Uterus (tissue), 2 donors: ENCODE measurements at regions not wholly inside any gene's neighbourhood (a gene's known extent, or its start where the extent isn't known, plus 50 kb on each side); places are given as distances from the start of the nearest gene placed in this dataset.

Experiments used
- POLR2A ChIP-seq, 2 donors: fragments of 450-650 bp; IDR thresholded peaks; one replicate each; pipeline ENCODE4 v1.6.1; 2016; ENCODE audit warnings: antibody characterized with exemption in 2 of 2, mild to moderate bottlenecking in 1 of 2, moderate library complexity in 1 of 2
- TF ChIP-seq, protein P1 (sequence below), 4 experiments: fragments of 200-600 bp in 2 of 4; fragments of 450-650 bp in 2 of 4; sonication (generic) in 2 of 4; IDR thresholded peaks; one replicate each; pipeline ENCODE4 v1.5.1; 2016 to 2019; ENCODE audit warnings: antibody characterized with exemption in 4 of 4, mild to moderate bottlenecking in 2 of 4, moderate library complexity in 1 of 4

DNA sequence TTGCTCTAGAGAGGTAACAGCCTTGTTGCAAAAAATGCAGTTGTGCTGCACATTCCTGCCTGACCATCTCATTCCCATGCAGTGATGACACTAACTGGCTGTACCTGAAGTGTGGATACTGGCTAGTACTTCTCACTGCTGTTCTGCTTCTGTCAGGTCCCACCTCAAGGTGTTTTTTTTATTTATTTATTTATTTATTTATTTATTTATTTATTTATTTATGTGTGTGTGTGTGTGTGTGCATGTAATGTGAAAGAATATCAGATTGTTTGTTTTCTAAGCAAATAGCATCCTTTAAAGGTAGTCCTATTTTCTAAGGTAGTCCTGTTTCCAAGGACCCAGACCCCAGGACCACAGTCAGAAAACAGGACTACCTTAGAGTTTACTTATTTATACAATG is 87.2 kb upstream of the SYT4 start:
- TF ChIP-seq, protein P1, sequence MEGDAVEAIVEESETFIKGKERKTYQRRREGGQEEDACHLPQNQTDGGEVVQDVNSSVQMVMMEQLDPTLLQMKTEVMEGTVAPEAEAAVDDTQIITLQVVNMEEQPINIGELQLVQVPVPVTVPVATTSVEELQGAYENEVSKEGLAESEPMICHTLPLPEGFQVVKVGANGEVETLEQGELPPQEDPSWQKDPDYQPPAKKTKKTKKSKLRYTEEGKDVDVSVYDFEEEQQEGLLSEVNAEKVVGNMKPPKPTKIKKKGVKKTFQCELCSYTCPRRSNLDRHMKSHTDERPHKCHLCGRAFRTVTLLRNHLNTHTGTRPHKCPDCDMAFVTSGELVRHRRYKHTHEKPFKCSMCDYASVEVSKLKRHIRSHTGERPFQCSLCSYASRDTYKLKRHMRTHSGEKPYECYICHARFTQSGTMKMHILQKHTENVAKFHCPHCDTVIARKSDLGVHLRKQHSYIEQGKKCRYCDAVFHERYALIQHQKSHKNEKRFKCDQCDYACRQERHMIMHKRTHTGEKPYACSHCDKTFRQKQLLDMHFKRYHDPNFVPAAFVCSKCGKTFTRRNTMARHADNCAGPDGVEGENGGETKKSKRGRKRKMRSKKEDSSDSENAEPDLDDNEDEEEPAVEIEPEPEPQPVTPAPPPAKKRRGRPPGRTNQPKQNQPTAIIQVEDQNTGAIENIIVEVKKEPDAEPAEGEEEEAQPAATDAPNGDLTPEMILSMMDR (IDR thresholded peaks at IDR 0.05), result no peak
- TF ChIP-seq POLR2A (IDR thresholded peaks at IDR 0.05), result no peak
